ENCODE measurements at regions not wholly inside any gene's neighbourhood (a gene's known extent, or its start where the extent isn't known, plus 50 kb on each side); places are given as distances from the start of the nearest gene placed in this dataset.

DNA sequence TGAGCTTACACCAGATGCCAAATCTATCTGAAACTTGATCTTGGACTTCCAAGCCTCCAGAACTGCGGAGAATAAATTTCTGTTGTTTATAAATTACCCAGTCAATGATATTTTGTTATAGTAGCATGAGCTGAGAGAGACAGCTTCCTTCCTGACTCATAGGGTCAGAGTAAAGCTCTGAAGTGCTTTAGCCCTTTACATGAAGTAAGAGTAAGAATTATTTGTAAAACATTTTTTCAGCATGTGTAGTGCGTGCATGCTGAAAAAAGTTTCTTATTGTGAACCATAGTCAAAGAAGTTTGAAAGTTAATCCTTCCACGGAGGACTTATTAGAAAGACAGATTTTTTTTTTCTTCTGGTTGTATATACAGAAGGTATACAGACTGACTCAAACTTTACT is 172.4 kb downstream of the DMRT2 start:
- POLR2A ChIA-PET: no interaction called here
- RAD21 ChIA-PET (ENCODE audit: low non-redundant PET in 1 of 2, low total read pairs in 2 of 2, uncharacterized antibody in 2 of 2, unreplicated experiment in 2 of 2): no interaction called here
- intact Hi-C loops (cut with micrococcal nuclease): no loop called here

DNA sequence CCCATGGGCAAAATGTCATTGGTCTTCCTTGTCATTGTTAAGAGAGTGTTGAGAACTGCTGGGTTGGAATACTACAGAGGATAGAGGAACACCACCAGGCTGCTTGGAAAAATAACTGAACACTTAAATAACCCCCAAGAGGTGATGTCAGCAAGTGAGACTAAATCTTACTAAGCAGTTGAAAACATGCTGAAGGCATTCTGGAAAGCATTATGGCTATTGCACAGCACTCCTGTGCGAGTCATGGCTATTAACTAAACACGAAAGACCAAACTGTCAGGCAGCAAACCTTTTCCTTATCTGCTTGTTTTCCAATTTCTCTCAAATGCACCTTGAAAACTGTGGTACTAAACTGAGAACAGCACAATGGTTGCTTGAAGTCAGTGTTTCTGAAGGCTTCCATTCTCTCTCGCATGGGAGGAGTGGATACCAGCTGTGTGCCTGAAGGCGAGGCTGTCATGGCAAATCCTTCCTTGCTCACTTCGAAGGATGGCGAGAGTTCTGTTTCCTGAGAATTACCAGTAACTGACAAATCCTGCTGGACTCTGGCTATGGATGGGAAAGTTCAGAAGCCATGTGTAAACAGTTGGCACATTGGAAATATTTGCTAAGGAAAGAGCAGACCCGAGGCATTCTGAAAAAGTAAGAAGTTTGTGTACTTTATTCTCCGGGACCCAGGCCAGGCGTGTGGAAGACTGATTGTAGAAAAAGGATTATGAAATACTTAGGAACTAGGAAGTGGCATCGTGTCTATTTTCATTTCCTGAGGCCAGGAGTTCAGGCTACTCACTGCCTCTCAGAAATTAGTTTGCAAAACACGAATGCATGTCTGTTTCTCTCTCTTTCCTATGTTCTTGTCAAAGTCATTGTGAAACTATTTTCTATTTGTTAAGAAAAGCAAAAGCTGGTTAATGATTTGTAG is 182.1 kb downstream of the DMRT2 start:
- Histone ChIP-seq H3K4me1 (ENCODE audit: control insufficient read depth in 1 of 2, insufficient read depth in 2 of 2, low read length in 2 of 2) (no peaks in the 10 kb centered on the region), H3K36me3 (ENCODE audit: control insufficient read depth in 1 of 2, insufficient read depth in 2 of 2, low read length in 2 of 2) (no peaks in the 10 kb centered on the region), H2AFZ (ENCODE audit: low read depth, low read length, poor library complexity, severe bottlenecking) (no peak overlapping the region), H3K4me2 (ENCODE audit: low read length) (no peak overlapping the region), H3K4me3 (replicated peaks in 1 of 2; ENCODE audit: low read depth in 1 of 2, low read length in 2 of 2) (no peak overlapping the region), H4K20me1 (ENCODE audit: insufficient read depth) (no peaks in the 10 kb centered on the region), H3K79me2 (ENCODE audit: insufficient read depth, low read length) (no peaks in the 10 kb centered on the region), H3K9ac (ENCODE audit: low read length) (no peak overlapping the region), H3K27ac (ENCODE audit: low read depth, low read length) (no peak overlapping the region), H3K9me3 (ENCODE audit: control insufficient read depth in 1 of 2, insufficient read depth in 1 of 2, low read depth in 1 of 2, low read length in 2 of 2) (peaks cover 0 to 8% of the 10 kb centered on the region in 2 experiments; a peak in 2 of 4 replicates), H3K9me2 (ENCODE audit: insufficient read depth) (no peaks in the 10 kb centered on the region), H3K27me3 (ENCODE audit: insufficient read depth, low read length) (no peaks in the 10 kb centered on the region)
- intact Hi-C loops (cut with micrococcal nuclease): no loop called here
- DNase-seq (ENCODE audit: low read depth, low spot score) (no peak), ATAC-seq (no peak)
- ChIA-PET RAD21 (ENCODE audit: low non-redundant PET in 1 of 2, low total read pairs in 2 of 2, uncharacterized antibody in 2 of 2, unreplicated experiment in 2 of 2) (no interaction called here), POLR2A (no interaction called here), CTCF (no interaction called here)
- BruUV-seq (replicated peaks): no TSS peak
- TF ChIP-seq, protein P1, sequence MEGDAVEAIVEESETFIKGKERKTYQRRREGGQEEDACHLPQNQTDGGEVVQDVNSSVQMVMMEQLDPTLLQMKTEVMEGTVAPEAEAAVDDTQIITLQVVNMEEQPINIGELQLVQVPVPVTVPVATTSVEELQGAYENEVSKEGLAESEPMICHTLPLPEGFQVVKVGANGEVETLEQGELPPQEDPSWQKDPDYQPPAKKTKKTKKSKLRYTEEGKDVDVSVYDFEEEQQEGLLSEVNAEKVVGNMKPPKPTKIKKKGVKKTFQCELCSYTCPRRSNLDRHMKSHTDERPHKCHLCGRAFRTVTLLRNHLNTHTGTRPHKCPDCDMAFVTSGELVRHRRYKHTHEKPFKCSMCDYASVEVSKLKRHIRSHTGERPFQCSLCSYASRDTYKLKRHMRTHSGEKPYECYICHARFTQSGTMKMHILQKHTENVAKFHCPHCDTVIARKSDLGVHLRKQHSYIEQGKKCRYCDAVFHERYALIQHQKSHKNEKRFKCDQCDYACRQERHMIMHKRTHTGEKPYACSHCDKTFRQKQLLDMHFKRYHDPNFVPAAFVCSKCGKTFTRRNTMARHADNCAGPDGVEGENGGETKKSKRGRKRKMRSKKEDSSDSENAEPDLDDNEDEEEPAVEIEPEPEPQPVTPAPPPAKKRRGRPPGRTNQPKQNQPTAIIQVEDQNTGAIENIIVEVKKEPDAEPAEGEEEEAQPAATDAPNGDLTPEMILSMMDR (IDR thresholded peaks at IDR 0.05 in 2 of 3, conservative IDR thresholded peaks at IDR 0.05 in 1 of 3; ENCODE audit: borderline replicate concordance in 1 of 3, insufficient read depth in 1 of 3, low read depth in 2 of 3, low read length in 2 of 3): no peak
- TF ChIP-seq EZH2phosphoT487 (IDR thresholded peaks at IDR 0.05; ENCODE audit: borderline replicate concordance): no peak
- TF ChIP-seq RAD21 (IDR thresholded peaks at IDR 0.05; ENCODE audit: low read depth): no peak
- TF ChIP-seq POLR2AphosphoS5 (IDR thresholded peaks at IDR 0.05; ENCODE audit: low read depth, low read length): no peak
- no peak for TF ChIP-seq CEBPB (IDR thresholded peaks at IDR 0.05; ENCODE audit: low read depth)
- TF ChIP-seq, protein P2, sequence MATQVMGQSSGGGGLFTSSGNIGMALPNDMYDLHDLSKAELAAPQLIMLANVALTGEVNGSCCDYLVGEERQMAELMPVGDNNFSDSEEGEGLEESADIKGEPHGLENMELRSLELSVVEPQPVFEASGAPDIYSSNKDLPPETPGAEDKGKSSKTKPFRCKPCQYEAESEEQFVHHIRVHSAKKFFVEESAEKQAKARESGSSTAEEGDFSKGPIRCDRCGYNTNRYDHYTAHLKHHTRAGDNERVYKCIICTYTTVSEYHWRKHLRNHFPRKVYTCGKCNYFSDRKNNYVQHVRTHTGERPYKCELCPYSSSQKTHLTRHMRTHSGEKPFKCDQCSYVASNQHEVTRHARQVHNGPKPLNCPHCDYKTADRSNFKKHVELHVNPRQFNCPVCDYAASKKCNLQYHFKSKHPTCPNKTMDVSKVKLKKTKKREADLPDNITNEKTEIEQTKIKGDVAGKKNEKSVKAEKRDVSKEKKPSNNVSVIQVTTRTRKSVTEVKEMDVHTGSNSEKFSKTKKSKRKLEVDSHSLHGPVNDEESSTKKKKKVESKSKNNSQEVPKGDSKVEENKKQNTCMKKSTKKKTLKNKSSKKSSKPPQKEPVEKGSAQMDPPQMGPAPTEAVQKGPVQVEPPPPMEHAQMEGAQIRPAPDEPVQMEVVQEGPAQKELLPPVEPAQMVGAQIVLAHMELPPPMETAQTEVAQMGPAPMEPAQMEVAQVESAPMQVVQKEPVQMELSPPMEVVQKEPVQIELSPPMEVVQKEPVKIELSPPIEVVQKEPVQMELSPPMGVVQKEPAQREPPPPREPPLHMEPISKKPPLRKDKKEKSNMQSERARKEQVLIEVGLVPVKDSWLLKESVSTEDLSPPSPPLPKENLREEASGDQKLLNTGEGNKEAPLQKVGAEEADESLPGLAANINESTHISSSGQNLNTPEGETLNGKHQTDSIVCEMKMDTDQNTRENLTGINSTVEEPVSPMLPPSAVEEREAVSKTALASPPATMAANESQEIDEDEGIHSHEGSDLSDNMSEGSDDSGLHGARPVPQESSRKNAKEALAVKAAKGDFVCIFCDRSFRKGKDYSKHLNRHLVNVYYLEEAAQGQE (IDR thresholded peaks at IDR 0.05; ENCODE audit: low read depth): no peak

More for the DNA sequence above, 172.4 kb downstream of the DMRT2 start:
- Histone ChIP-seq H2AFZ (ENCODE audit: low read depth, low read length, poor library complexity, severe bottlenecking) (no peak overlapping the region), H3K4me1 (ENCODE audit: control insufficient read depth in 1 of 2, insufficient read depth in 2 of 2, low read length in 2 of 2) (no peaks in the 10 kb centered on the region), H3K4me2 (ENCODE audit: low read length) (no peak overlapping the region), H3K9me3 (ENCODE audit: control insufficient read depth in 1 of 2, insufficient read depth in 1 of 2, low read depth in 1 of 2, low read length in 2 of 2) (peaks cover 0 to 14% of the 10 kb centered on the region in 2 experiments; a peak in 1 of 4 replicates), H3K4me3 (replicated peaks in 1 of 2; ENCODE audit: low read depth in 1 of 2, low read length in 2 of 2) (no peak overlapping the region), H3K36me3 (ENCODE audit: control insufficient read depth in 1 of 2, insufficient read depth in 2 of 2, low read length in 2 of 2) (no peaks in the 10 kb centered on the region), H3K9me2 (ENCODE audit: insufficient read depth) (no peaks in the 10 kb centered on the region), H3K79me2 (ENCODE audit: insufficient read depth, low read length) (no peaks in the 10 kb centered on the region), H3K27ac (ENCODE audit: low read depth, low read length) (no peak overlapping the region), H3K9ac (ENCODE audit: low read length) (no peak overlapping the region), H4K20me1 (ENCODE audit: insufficient read depth) (no peaks in the 10 kb centered on the region), H3K27me3 (ENCODE audit: insufficient read depth, low read length) (no peaks in the 10 kb centered on the region)
- no TSS peak for BruUV-seq (replicated peaks)
- ATAC-seq (no peak), DNase-seq (ENCODE audit: low read depth, low spot score) (no peak)
- CTCF ChIA-PET: interaction anchor here (0.6 kb wide), 1 partner anchor 701 kb away, joined by 3 read pairs; no protein-coding TSS in a partner anchor
- no peak for TF ChIP-seq CBX3 (IDR thresholded peaks at IDR 0.05; ENCODE audit: low read depth)
- TF ChIP-seq EZH2 (IDR thresholded peaks at IDR 0.05): no peak
- TF ChIP-seq SIN3A (IDR thresholded peaks at IDR 0.05; ENCODE audit: low read depth): no peak
- TF ChIP-seq ZFX (IDR thresholded peaks at IDR 0.05): no peak
- TF ChIP-seq, protein P1 (IDR thresholded peaks at IDR 0.05 in 2 of 3, conservative IDR thresholded peaks at IDR 0.05 in 1 of 3; ENCODE audit: borderline replicate concordance in 1 of 3, insufficient read depth in 1 of 3, low read depth in 2 of 3, low read length in 2 of 3): no peak

Measured in HCT116 (cell line).